T-helper 17 cell (primary cell): ENCODE measurements at regions not wholly inside any gene's neighbourhood (a gene's known extent, or its start where the extent isn't known, plus 50 kb on each side); places are given as distances from the start of the nearest gene placed in this dataset.

Source experiments
- ATAC-seq: fragments of 150-1000 bp; cut with Tn5 transposase; 2 replicates; pipeline ENCODE4 v1.10.0; 2021; ENCODE audit warnings: mild to moderate bottlenecking, moderate library complexity
- DNase-seq, 3 donors: peaks; one replicate each; pipeline versions ENCODE4 v3.0.0 to v3.0.0-alpha.2; 2020 to 2021
- H3K9me3 ChIP-seq: one replicate; pipeline ENCODE4 v1.7.0; 2013; ENCODE audit warnings: low read length, mild to moderate bottlenecking; ENCODE audit not compliant: control insufficient read depth, poor library complexity, severe bottlenecking
- H3K27ac Mint-ChIP-seq: one replicate; pipeline ENCODE4 v1.8.0; 2022; ENCODE audit warnings: mild to moderate bottlenecking, moderate library complexity, mixed read lengths
- H3K27me3 Mint-ChIP-seq: one replicate; pipeline ENCODE4 v1.8.0; 2022; ENCODE audit warnings: mixed read lengths
- H3K36me3 Mint-ChIP-seq: one replicate; pipeline ENCODE4 v1.8.0; 2022; ENCODE audit warnings: low read depth, mixed read lengths
- H3K4me1 Mint-ChIP-seq: one replicate; pipeline ENCODE4 v1.8.0; 2022; ENCODE audit warnings: mild to moderate bottlenecking, mixed read lengths
- H3K4me3 Mint-ChIP-seq: one replicate; pipeline ENCODE4 v1.8.0; 2022; ENCODE audit warnings: mild to moderate bottlenecking, moderate library complexity, mixed read lengths

- ATAC-seq, result no peak
- Mint-ChIP-seq H3K36me3 (peaks cover 2% of the 10 kb centered on the region), H3K4me3 (no peak overlapping the region), H3K27ac (no peak overlapping the region), H3K27me3 (peaks cover 40% of the 10 kb centered on the region), H3K4me1 (peaks cover 12% of the 10 kb centered on the region)
- no peaks in the 10 kb centered on the region for H3K9me3 ChIP-seq
- no peak for DNase-seq
Measured at GRCh38 chr6:133833949-133834359, 55.0 kb upstream of the TCF21 start.

- no peak overlapping the region for H3K27ac Mint-ChIP-seq
- no peak for ATAC-seq
- H3K9me3 ChIP-seq, result no peaks in the 10 kb centered on the region
- peaks cover 12% of the 10 kb centered on the region for H3K4me1 Mint-ChIP-seq
- peaks cover 2% of the 10 kb centered on the region for H3K36me3 Mint-ChIP-seq
- no peak overlapping the region for H3K4me3 Mint-ChIP-seq
- peaks cover 47% of the 10 kb centered on the region for H3K27me3 Mint-ChIP-seq
- DNase-seq, result no peak
Measured at GRCh38 chr6:133834472-133835170, 54.3 kb upstream of the TCF21 start.

DNA sequence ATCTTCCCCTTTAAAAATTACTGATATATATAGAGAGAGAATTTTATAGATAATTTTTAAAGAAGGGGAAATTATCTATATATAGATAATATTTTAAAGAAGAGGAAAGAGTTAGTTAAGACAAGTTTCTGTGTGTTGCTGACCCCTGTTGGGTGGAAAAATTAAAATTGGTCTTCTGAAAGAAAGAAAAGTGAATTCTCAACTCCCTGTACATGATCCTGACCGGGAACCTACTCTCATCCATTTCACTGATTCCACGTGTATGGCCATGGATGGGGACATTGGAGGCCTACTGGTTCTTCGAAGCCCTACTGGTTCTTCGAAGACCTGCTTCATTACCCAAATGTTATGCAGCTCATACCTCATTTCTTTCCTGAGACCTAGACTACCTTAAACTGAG is 53.0 kb upstream of the TCF21 start:
- no peak overlapping the region for H3K4me3 Mint-ChIP-seq
- H3K27ac Mint-ChIP-seq, result no peak overlapping the region
- no peak for ATAC-seq
- peaks cover 12% of the 10 kb centered on the region for H3K4me1 Mint-ChIP-seq
- no peaks in the 10 kb centered on the region for H3K9me3 ChIP-seq
- H3K36me3 Mint-ChIP-seq, result peaks cover 2% of the 10 kb centered on the region
- no peak for DNase-seq
- peaks cover 41% of the 10 kb centered on the region for H3K27me3 Mint-ChIP-seq

DNA sequence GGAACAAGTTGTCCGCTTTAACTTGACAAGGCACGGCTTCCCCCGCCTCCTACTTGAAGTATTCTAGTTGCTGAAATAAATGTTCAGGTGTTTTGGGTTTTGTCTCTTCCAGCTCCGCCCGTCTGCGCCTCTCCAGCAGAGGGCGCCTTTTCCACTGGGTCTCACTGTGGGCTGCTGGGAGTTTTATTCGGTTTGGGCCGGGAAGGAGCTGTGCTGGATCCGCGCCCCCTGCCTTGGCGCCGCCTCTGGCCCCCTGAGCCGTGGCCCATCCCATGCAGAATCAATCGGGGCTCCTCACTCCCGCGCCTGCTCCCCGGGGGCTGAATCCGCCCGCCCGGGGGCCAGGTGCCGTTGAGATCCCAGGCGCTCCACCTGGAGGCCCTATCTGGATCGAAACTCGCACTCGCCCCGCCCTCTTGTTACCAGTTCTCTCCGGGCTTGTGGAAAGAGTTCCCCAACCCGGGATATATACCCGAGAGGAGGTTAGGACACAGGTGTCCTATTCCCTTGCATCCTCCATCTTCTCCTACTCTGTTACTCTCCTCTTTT is 51.0 kb upstream of the TCF21 start:
- peaks cover 37% of the 10 kb centered on the region for H3K27me3 Mint-ChIP-seq
- no peak overlapping the region for H3K27ac Mint-ChIP-seq
- peaks cover 12% of the 10 kb centered on the region for H3K4me1 Mint-ChIP-seq
- peak overlapping the region; percentile 87 for H3K4me3 Mint-ChIP-seq
- ATAC-seq (peak; percentile 82), DNase-seq (peak; percentile 27 to 55 (median 34))
- H3K9me3 ChIP-seq, result no peaks in the 10 kb centered on the region
- H3K36me3 Mint-ChIP-seq, result peaks cover 2% of the 10 kb centered on the region
